Liver (tissue), 8 donors: ENCODE measurements at regions not wholly inside any gene's neighbourhood (a gene's known extent, or its start where the extent isn't known, plus 50 kb on each side); places are given as distances from the start of the nearest gene placed in this dataset.

Experiments used
- DNase-seq: peaks from one replicate; pipeline ENCODE4 v3.0.0-alpha.2; 2017; ENCODE audit warnings: low spot score
- H3K27ac ChIP-seq, 2 donors: one replicate each; pipeline ENCODE4 v1.7.0; 2013; ENCODE audit warnings: inconsistent platforms in 2 of 2, low read length in 2 of 2, control low read depth in 1 of 2, low read depth in 1 of 2, mild to moderate bottlenecking in 1 of 2
- H3K27me3 ChIP-seq, 4 donors: one replicate each; pipeline versions ENCODE4 v1.6.1 to v1.7.0; 2013; ENCODE audit warnings: low read length in 3 of 4, inconsistent platforms in 1 of 4, mild to moderate bottlenecking in 1 of 4, moderate library complexity in 1 of 4; ENCODE audit not compliant: control insufficient read depth in 4 of 4, insufficient read depth in 4 of 4
- H3K36me3 ChIP-seq, 4 donors: one replicate each; pipeline versions ENCODE4 v1.6.1 to v1.7.0; 2013; ENCODE audit warnings: low read length in 3 of 4, mild to moderate bottlenecking in 3 of 4, low read depth in 1 of 4, moderate library complexity in 1 of 4; ENCODE audit not compliant: control insufficient read depth in 4 of 4, insufficient read depth in 3 of 4
- H3K4me1 ChIP-seq, 4 donors: one replicate each; pipeline versions ENCODE4 v1.6.1 to v1.7.0; 2013; ENCODE audit warnings: low read length in 3 of 4, mild to moderate bottlenecking in 3 of 4, moderate library complexity in 1 of 4; ENCODE audit not compliant: control insufficient read depth in 4 of 4, insufficient read depth in 4 of 4
- H3K4me3 ChIP-seq, 3 donors: one replicate each; pipeline versions ENCODE4 v1.6.1 to v1.7.0; 2013; ENCODE audit warnings: low read length in 3 of 3, control low read depth in 1 of 3, low read depth in 1 of 3, mild to moderate bottlenecking in 1 of 3
- H3K9ac ChIP-seq, 2 donors: one replicate each; pipeline ENCODE4 v1.7.0; 2013; ENCODE audit warnings: low read length in 2 of 2, mild to moderate bottlenecking in 2 of 2, moderate library complexity in 2 of 2, control low read depth in 1 of 2, low read depth in 1 of 2
- H3K9me3 ChIP-seq, 4 donors: one replicate each; pipeline versions ENCODE4 v1.6.1 to v1.7.0; 2013; ENCODE audit warnings: low read length in 3 of 4; ENCODE audit not compliant: control insufficient read depth in 4 of 4
- ATF3 ChIP-seq: IDR thresholded peaks from 2 replicates; pipeline ENCODE4 v1.6.1; 2016; ENCODE audit warnings: antibody characterized with exemption
- EGR1 ChIP-seq, 2 donors: IDR thresholded peaks; 2 replicates each; pipeline ENCODE4 v1.6.1; 2016 to 2018; ENCODE audit warnings: antibody characterized with exemption in 2 of 2, low read depth in 2 of 2
- FOXA1 ChIP-seq: IDR thresholded peaks from 2 replicates; pipeline ENCODE4 v1.6.1; 2016; ENCODE audit warnings: antibody characterized with exemption
- FOXA2 ChIP-seq: IDR thresholded peaks from 2 replicates; pipeline ENCODE4 v1.6.1; 2016; ENCODE audit warnings: antibody characterized with exemption
- GABPA ChIP-seq, 2 donors: IDR thresholded peaks in 1 of 2; conservative IDR thresholded peaks in 1 of 2; 2 replicates each; pipeline ENCODE4 v1.6.1; 2016; ENCODE audit warnings: antibody characterized with exemption in 2 of 2, mild to moderate bottlenecking in 1 of 2, moderate library complexity in 1 of 2
- HNF4A ChIP-seq, 2 donors: conservative IDR thresholded peaks; 2 replicates each; pipeline ENCODE4 v1.6.1; 2016; ENCODE audit warnings: antibody characterized with exemption in 2 of 2, mild to moderate bottlenecking in 2 of 2
- HNF4G ChIP-seq: IDR thresholded peaks from 2 replicates; pipeline ENCODE4 v1.6.1; 2016; ENCODE audit warnings: antibody characterized with exemption
- JUND ChIP-seq, 2 donors: IDR thresholded peaks; 2 replicates each; pipeline ENCODE4 v1.6.1; 2016; ENCODE audit warnings: antibody characterized with exemption in 2 of 2
- MAX ChIP-seq: IDR thresholded peaks from 2 replicates; pipeline ENCODE4 v1.6.1; 2016; ENCODE audit warnings: antibody characterized with exemption
- NR2F2 ChIP-seq: IDR thresholded peaks from 2 replicates; pipeline ENCODE4 v1.6.1; 2016; ENCODE audit warnings: antibody characterized with exemption
- RAD21 ChIP-seq, 2 donors: IDR thresholded peaks; 2 replicates each; pipeline ENCODE4 v1.6.1; 2016; ENCODE audit warnings: antibody characterized with exemption in 2 of 2, mild to moderate bottlenecking in 2 of 2
- REST ChIP-seq: IDR thresholded peaks from 2 replicates; pipeline ENCODE4 v1.6.1; 2016; ENCODE audit warnings: antibody characterized with exemption, mild to moderate bottlenecking
- RXRA ChIP-seq, 2 donors: IDR thresholded peaks; 2 replicates each; pipeline ENCODE4 v1.6.1; 2017 to 2018; ENCODE audit warnings: antibody characterized with exemption in 2 of 2, mild to moderate bottlenecking in 1 of 2
- SP1 ChIP-seq: IDR thresholded peaks from 2 replicates; pipeline ENCODE4 v1.6.1; 2018; ENCODE audit warnings: antibody characterized with exemption, mild to moderate bottlenecking
- TAF1 ChIP-seq: conservative IDR thresholded peaks from 2 replicates; pipeline ENCODE4 v1.6.1; 2016; ENCODE audit warnings: antibody characterized with exemption, mild to moderate bottlenecking
- YY1 ChIP-seq: IDR thresholded peaks from 2 replicates; pipeline ENCODE4 v1.6.1; 2016; ENCODE audit warnings: antibody characterized with exemption, mild to moderate bottlenecking
- WGBS: extraction: QIAGEN DNeasy Blood & Tissue Kit; methylation state at CpG from one replicate; pipeline ENCODE4 v1.1.7; 2013; 5-methylcytosine and 5-hydroxymethylcytosine counted together
- TF ChIP-seq, protein P1 (sequence below): fragments of 150-350 bp; IDR thresholded peaks from 2 replicates; pipeline ENCODE4 v1.5.1; 2017; ENCODE audit warnings: improper control_type of control experiment, low read depth, low read length; ENCODE audit not compliant: missing input control
- TF ChIP-seq, protein P2 (sequence below): IDR thresholded peaks from 2 replicates; pipeline ENCODE4 v1.6.1; 2016; ENCODE audit warnings: antibody characterized with exemption
- donor health status: healthy.
- donor health status: healthy.
- donor health status: healthy.
- donor health status: healthy.
- donor health status: healthy.

DNA sequence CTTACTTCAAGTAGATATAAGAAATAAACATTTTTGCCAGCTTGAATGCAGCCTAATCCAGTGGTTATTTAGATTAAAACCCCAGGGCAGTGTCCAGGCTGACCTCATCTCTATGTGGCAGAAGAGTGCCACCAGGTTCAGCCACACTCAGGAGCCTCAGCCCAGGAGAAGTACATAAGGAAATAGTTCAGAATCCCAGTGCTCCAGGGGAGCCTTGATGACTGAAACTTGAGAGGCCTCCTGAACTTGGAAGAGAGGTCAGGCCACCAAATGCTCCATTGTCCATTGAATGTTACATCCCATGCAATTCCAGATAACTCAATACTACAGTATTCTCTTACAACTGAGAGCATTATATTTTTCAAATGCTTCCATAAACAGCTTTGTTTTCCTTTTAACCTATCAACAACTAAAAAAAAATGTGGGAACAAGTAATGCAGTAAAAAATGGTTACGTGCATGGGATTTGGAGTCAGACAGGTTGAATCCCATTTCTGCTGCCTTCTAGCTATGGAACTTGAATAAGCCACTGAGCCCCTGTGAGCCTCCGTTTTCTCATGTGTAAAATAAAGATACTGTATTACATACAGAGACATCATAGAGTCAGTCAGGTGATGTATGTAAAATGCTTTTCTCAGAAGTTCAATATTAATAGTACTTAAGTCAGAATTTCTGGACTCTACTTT, 248.0 kb downstream of the PLPP3 start:
- DNase-seq = no peak
- no peaks in the 10 kb centered on the region for H3K27me3 ChIP-seq
- peak overlapping the region in 1 of 2 donors; percentile 33 for H3K9ac ChIP-seq
- H3K9me3 ChIP-seq = no peaks in the 10 kb centered on the region
- WGBS = 59% methylated on average over 2 of the region's 2 CpGs
- H3K4me1 ChIP-seq = peaks cover 15 to 42% (median 31%) of the 10 kb centered on the region in 4 donors
- peak overlapping the region; percentile 58 to 67 for H3K27ac ChIP-seq
- H3K4me3 ChIP-seq = no peak overlapping the region
- TF ChIP-seq HNF4A (conservative IDR thresholded peaks at IDR 0.05) = no peak
- no peaks in the 10 kb centered on the region for H3K36me3 ChIP-seq

DNA sequence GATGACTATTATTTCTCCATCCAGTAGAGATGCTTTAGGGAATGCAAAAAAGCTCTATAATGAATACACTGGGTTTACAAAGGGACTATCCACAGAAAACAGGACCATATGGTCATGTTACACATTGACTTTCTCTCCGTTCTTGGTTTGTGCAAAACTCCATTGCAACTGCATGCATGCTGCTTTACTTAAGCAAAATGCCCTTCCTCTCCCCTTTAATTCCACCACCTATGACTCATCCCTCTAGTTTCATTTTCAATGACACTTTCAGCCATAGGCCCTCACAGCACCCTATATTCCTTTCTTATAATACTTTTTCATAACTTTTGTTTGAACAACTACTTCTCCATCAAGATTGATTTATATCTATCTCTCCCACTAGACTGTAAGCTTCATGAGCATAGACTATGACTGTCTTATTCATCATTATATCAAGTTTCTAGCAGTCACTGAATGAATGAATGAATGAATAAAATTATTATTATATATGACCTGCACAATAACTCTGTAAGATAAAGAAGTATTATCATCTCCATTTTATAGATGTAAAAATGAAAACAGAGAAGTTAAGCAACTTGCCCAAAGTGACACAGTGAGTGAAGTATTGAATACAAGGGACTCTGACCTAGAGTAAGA, 248.9 kb downstream of the PLPP3 start:
- TF ChIP-seq RXRA (IDR thresholded peaks at IDR 0.05) = no peak
- TF ChIP-seq FOXA2 = no peak
- TF ChIP-seq JUND (IDR thresholded peaks at IDR 0.05) = peak in 1 of 2 donors; percentile 93

DNA sequence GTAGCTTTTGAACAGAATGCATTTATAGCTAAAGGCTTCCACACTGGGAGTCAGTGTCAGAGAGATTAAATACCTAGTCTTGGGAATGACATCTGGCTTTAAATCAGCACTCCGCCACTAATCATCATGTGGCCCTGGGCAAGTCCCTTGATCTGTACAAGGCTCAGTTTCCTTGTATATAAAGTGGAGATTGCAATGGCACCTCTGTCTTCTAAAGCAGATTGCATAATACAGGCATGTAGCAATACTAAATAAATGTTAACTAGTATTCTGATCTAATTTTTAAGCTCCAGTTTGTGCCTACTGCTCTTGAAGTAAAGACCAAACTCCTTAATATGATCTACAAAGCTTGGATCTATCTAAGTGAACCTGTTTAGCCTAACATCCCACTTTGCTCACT, 249.4 kb downstream of the PLPP3 start:
- no peak for DNase-seq
- Histone ChIP-seq H3K27ac (peak overlapping the region in 1 of 2 donors; percentile 62), H3K27me3 (no peaks in the 10 kb centered on the region), H3K4me1 (peaks cover 15 to 42% (median 31%) of the 10 kb centered on the region in 4 donors), H3K9me3 (no peaks in the 10 kb centered on the region), H3K9ac (no peak overlapping the region), H3K4me3 (no peak overlapping the region), H3K36me3 (no peaks in the 10 kb centered on the region)
- TF ChIP-seq GABPA (IDR thresholded peaks at IDR 0.05 in 1 of 2, conservative IDR thresholded peaks at IDR 0.05 in 1 of 2) = peak in 1 of 2 donors; percentile 15
- no peak for TF ChIP-seq NR2F2
- no peak for TF ChIP-seq FOXA1
- peak; percentile 13 to 48 for TF ChIP-seq HNF4A (conservative IDR thresholded peaks at IDR 0.05)
- TF ChIP-seq JUND (IDR thresholded peaks at IDR 0.05) = no peak
- TF ChIP-seq RXRA (IDR thresholded peaks at IDR 0.05) = peak in 1 of 2 donors; percentile 35
- TF ChIP-seq FOXA2 = no peak
- no peak for TF ChIP-seq ATF3
- no peak for TF ChIP-seq HNF4G
- TF ChIP-seq SP1 = no peak
- TF ChIP-seq, protein P1, sequence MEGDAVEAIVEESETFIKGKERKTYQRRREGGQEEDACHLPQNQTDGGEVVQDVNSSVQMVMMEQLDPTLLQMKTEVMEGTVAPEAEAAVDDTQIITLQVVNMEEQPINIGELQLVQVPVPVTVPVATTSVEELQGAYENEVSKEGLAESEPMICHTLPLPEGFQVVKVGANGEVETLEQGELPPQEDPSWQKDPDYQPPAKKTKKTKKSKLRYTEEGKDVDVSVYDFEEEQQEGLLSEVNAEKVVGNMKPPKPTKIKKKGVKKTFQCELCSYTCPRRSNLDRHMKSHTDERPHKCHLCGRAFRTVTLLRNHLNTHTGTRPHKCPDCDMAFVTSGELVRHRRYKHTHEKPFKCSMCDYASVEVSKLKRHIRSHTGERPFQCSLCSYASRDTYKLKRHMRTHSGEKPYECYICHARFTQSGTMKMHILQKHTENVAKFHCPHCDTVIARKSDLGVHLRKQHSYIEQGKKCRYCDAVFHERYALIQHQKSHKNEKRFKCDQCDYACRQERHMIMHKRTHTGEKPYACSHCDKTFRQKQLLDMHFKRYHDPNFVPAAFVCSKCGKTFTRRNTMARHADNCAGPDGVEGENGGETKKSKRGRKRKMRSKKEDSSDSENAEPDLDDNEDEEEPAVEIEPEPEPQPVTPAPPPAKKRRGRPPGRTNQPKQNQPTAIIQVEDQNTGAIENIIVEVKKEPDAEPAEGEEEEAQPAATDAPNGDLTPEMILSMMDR = no peak
- no peak for TF ChIP-seq EGR1 (IDR thresholded peaks at IDR 0.05; ENCODE audit: low read depth in 2 of 2)
- TF ChIP-seq, protein P2, sequence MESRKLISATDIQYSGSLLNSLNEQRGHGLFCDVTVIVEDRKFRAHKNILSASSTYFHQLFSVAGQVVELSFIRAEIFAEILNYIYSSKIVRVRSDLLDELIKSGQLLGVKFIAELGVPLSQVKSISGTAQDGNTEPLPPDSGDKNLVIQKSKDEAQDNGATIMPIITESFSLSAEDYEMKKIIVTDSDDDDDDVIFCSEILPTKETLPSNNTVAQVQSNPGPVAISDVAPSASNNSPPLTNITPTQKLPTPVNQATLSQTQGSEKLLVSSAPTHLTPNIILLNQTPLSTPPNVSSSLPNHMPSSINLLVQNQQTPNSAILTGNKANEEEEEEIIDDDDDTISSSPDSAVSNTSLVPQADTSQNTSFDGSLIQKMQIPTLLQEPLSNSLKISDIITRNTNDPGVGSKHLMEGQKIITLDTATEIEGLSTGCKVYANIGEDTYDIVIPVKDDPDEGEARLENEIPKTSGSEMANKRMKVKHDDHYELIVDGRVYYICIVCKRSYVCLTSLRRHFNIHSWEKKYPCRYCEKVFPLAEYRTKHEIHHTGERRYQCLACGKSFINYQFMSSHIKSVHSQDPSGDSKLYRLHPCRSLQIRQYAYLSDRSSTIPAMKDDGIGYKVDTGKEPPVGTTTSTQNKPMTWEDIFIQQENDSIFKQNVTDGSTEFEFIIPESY = peak; percentile 56
- TF ChIP-seq YY1 = peak; percentile 93
- no peak for TF ChIP-seq MAX
- no peak for TF ChIP-seq RAD21 (IDR thresholded peaks at IDR 0.05)
- TF ChIP-seq TAF1 = no peak
- peak; percentile 39 for TF ChIP-seq REST
- WGBS = 84% methylated on average over 1 of the region's 1 CpG

More for the DNA sequence above, 248.9 kb downstream of the PLPP3 start:
- H3K4me3 ChIP-seq = no peak overlapping the region
- no peaks in the 10 kb centered on the region for H3K36me3 ChIP-seq
- H3K27ac ChIP-seq = peak overlapping the region; percentile 58 to 67
- WGBS = 68% methylated on average over 1 of the region's 1 CpG
- H3K9me3 ChIP-seq = no peaks in the 10 kb centered on the region
- no peak overlapping the region for H3K9ac ChIP-seq
- no peaks in the 10 kb centered on the region for H3K27me3 ChIP-seq
- DNase-seq = no peak
- H3K4me1 ChIP-seq = peaks cover 15 to 42% (median 31%) of the 10 kb centered on the region in 4 donors
